CD4-positive, alpha-beta T cell treated with Interleukin-17A for 1 hour (primary cell): ENCODE measurements at regions not wholly inside any gene's neighbourhood (a gene's known extent, or its start where the extent isn't known, plus 50 kb on each side); places are given as distances from the start of the nearest gene placed in this dataset.
A peak's percentile ranks its signal among the peaks of the same experiment; 100 is the strongest.
"Not testable (repeated sequence)": the region's sequence is repeated elsewhere in the genome, so short reads cannot be mapped to it uniquely, and the experiment has no call there.

Experiments used
- DNase-seq: peaks from one replicate; pipeline ENCODE4 v3.0.0-alpha.2; 2020

GRCh38 chr21:39080366-39080765, 102.9 kb downstream of the PSMG1 start:
- no peak for DNase-seq

- DNase-seq: peak; percentile 24
These were observed 103.6 kb downstream of the PSMG1 start for GRCh38 chr21:39079617-39080016.

GRCh38 chr21:39078322-39079065, 104.8 kb downstream of the PSMG1 start:
- DNase-seq: no peak

GRCh38 chr21:39077876-39078275, 105.4 kb downstream of the PSMG1 start:
- no peak for DNase-seq

GRCh38 chr21:39074508-39074907, 108.7 kb downstream of the PSMG1 start:
- no peak for DNase-seq

GRCh38 chr21:39073717-39074116, 109.5 kb downstream of the PSMG1 start:
- DNase-seq: no peak

- no peak for DNase-seq
These were observed 110.2 kb downstream of the PSMG1 start for GRCh38 chr21:39073063-39073462.

GRCh38 chr21:39072468-39072867, 110.8 kb downstream of the PSMG1 start:
- no peak for DNase-seq

- no peak for DNase-seq
These were observed 111.5 kb downstream of the PSMG1 start for GRCh38 chr21:39071623-39072214.

- DNase-seq: not testable (repeated sequence)
These were observed 113.4 kb downstream of the PSMG1 start for GRCh38 chr21:39069856-39070255.

- no peak for DNase-seq
These were observed 116.1 kb downstream of the PSMG1 start for GRCh38 chr21:39066829-39067780.

GRCh38 chr21:39065917-39066316, 117.3 kb downstream of the PSMG1 start:
- no peak for DNase-seq

GRCh38 chr21:39064325-39065012, 118.8 kb downstream of the PSMG1 start:
- no peak for DNase-seq

GRCh38 chr21:39063517-39063916, 119.7 kb downstream of the PSMG1 start:
- DNase-seq: no peak

- DNase-seq: no peak
These were observed 121.1 kb downstream of the PSMG1 start for GRCh38 chr21:39062196-39062595.

GRCh38 chr21:39061766-39062165, 121.5 kb downstream of the PSMG1 start:
- DNase-seq: no peak

- DNase-seq: no peak
These were observed 122.7 kb downstream of the PSMG1 start for GRCh38 chr21:39060485-39061083.

- no peak for DNase-seq
These were observed 126.1 kb downstream of the PSMG1 start for GRCh38 chr21:39057121-39057520.

- no peak for DNase-seq
These were observed 126.6 kb downstream of the PSMG1 start for GRCh38 chr21:39056636-39057035.

GRCh38 chr21:39055167-39055767, 128.0 kb downstream of the PSMG1 start:
- no peak for DNase-seq

- DNase-seq: no peak
These were observed 129.2 kb downstream of the PSMG1 start for GRCh38 chr21:39054066-39054465.

- DNase-seq: no peak
These were observed 130.1 kb downstream of the PSMG1 start for GRCh38 chr21:39053126-39053525.
